SIG-M5 (cell line): ENCODE measurements at regions not wholly inside any gene's neighbourhood (a gene's known extent, or its start where the extent isn't known, plus 50 kb on each side); places are given as distances from the start of the nearest gene placed in this dataset.
"Not testable (repeated sequence)": the region's sequence is repeated elsewhere in the genome, so short reads cannot be mapped to it uniquely, and the experiment has no call there.

Experiments used
- DNase-seq: peaks from one replicate; lab custom pipeline; 2025; lab: John Stamatoyannopoulos, UW

GRCh38 chr1:143694085-143694484 lies 277.7 kb downstream of the FAM72C start:
- DNase-seq = no peak

- DNase-seq = no peak
Observed at GRCh38 chr1:143691971-143692529, 279.7 kb downstream of the FAM72C start.

DNA sequence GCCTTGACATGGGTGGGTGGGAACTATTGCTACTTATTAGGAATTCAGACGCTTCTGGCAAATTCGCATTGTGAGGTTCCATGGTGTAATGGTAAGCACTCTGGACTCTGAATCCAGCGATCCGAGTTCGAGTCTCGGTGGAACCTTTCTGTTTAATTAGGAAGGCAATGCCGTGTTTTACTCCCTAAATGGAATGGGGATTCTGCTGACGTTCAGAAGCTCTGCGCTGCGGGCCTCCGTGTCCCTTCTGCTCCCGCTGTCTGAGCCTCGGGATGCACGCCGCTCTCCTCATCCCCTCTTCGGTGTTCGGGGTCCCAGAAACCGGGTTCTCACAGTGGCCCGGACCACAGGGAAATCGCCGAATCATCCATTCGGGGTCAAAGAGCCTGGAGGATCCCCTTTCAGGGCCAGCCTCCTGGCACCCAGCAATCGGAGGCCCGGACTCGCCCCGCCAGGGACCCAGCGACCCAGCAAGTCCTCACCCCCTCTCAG lies 280.3 kb downstream of the FAM72C start:
- no peak for DNase-seq

- DNase-seq = no peak
Observed at GRCh38 chr1:143689781-143690180, 282.0 kb downstream of the FAM72C start.

DNA sequence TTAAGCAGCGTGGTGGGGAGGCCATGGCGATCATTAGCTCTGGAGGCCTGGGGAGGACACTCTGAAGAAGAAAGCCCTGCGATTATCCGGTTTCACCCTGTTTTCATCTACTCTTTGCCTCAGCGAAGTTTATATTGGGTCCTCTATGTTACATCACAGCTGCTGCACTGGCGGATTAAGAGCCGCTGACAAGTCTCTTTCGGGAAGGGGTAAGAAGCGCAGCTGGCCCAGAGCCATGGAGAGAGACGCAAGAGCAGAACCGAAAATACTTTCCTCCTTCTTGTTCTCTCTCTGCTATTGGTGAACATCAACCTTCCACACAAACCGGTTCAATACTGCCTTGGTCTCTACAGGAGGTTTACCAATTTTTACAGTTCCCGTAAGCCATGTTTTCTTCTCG lies 291.5 kb downstream of the FAM72C start:
- DNase-seq = no peak

GRCh38 chr1:143672983-143673382 lies 298.8 kb downstream of the FAM72C start:
- no peak for DNase-seq

DNA sequence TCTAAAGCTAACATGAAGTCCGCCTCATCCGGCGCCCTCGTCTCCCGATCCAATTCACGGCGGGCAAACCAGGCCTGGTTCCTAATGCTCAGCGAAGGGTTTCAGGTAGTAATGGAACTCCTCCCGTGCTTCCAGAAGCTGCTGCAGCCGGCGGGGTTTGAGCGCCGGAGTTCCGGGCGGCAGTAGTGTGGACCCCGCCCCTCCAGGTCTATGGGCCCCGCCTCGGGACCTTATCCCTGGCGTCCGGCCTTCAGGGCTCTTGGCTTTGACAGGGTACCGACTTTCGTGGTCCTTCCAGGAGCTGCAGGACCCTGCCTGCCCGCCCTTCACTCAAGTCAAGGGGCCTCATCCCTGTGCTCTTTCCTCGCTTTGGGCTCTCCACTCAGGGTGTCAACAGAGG lies 304.1 kb downstream of the FAM72C start:
- DNase-seq = no peak

GRCh38 chr1:143666851-143667250 lies 304.9 kb downstream of the FAM72C start:
- no peak for DNase-seq

- DNase-seq = no peak
Observed at GRCh38 chr1:143665606-143666005, 306.2 kb downstream of the FAM72C start.

GRCh38 chr1:143663056-143663455 lies 308.7 kb downstream of the FAM72C start:
- not testable (repeated sequence) for DNase-seq

GRCh38 chr1:143661418-143662101 lies 310.2 kb downstream of the FAM72C start:
- no peak for DNase-seq

GRCh38 chr1:143660354-143660941 lies 311.3 kb downstream of the FAM72C start:
- no peak for DNase-seq

GRCh38 chr1:143653429-143653802 lies 318.4 kb downstream of the FAM72C start:
- DNase-seq = no peak

DNA sequence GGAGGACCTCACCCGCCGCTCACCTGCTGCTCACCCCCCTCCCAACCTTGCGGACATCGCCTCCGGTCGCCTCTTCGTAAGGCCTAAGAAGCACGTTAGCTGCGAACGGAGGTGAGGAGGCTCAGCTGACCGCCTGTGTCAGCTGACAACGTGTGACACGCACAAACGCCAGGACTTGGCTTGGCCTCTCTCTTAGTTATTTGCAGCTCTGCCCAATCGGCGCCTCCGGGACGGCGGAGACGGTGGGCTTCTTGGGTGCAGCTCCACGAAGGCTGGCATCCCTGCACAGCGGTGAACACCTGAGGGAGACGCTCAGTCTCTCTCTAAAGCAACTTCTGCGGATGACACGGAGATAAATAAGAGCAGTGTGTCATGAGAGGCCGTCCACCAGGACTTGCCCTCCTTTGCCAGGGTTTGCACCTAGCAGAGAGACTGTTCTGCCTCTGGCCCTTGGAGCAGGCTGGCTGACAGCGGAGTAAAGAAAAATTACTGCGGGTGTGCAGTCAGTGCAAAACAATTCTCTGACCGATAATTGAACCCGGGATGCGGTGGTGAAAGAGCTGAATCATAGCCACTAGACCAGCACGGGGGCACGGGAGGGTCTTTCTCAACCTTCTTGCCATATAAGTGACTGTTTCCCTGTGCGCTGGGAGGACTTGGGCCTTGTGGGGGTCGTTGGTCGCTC lies 318.9 kb downstream of the FAM72C start:
- no peak for DNase-seq

DNA sequence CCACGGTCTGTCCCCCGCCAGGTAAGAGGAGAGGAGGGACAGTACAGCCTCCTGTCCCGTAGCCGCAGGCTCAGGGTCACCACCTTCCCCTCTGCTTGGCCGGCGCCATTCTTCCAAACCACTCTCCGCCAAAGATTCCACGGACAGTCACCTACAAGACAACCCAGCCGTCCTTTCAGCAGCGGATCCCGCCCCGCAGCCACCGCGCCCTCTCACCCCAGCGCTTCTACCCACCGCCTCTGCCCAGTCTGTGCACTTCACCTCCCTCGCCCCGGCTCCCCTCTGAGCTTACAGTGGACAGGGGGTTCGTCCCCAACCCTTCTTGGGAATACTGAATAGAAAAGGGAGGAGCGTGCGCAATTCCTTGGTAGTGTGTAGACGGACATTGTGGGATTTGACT lies 319.6 kb downstream of the FAM72C start:
- DNase-seq = no peak

DNA sequence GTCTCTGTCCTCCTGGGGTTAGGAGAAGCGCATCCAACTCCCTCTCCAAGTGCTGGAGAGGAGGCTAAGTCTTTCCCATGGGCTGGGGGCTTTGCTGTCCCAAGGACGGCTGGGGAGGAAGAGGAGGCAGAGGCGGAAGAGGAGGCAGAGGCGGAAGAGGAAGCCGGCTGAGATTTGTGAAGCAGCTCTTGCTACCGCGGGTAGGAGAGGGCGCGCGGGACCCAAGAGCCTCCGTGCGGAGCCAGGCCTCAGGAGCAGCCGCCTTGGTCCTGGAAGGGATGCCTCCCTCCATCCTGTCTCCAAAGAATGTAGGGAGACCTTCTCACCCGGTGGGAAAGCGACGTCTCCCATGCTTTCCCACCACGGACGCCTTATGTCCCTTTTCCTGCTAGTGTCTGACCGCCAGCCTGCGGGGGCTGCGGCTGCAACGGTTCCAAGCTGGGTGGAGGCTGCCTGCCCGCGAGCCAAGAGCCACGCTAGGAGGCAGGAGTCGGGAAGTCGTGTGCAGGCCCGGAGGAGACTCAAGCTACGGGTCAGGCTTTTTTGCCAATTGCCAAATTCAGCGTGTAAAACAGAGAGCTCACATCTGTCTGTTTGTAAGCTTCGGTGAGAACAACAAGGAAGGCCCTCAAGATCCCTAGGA lies 320.3 kb downstream of the FAM72C start:
- no peak for DNase-seq

DNA sequence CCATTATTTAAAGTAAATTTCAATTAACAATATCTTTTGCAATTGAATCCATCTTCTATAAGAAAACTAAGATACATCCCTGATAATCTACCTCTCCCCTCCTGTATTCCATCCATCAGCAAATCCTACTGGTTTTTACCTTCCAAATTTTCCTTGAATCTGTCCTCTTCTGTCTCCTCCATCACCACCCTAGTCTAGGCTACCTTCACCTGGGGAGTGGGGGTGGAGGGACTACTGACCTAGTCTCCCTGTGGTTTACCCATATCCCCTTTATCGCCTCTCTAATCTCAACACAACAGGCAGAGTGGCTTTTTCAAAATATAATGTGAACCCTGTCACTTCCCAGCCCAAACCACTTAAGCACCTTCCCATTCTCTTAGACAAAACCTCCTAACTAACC lies 327.8 kb downstream of the FAM72C start:
- not testable (repeated sequence) for DNase-seq

DNA sequence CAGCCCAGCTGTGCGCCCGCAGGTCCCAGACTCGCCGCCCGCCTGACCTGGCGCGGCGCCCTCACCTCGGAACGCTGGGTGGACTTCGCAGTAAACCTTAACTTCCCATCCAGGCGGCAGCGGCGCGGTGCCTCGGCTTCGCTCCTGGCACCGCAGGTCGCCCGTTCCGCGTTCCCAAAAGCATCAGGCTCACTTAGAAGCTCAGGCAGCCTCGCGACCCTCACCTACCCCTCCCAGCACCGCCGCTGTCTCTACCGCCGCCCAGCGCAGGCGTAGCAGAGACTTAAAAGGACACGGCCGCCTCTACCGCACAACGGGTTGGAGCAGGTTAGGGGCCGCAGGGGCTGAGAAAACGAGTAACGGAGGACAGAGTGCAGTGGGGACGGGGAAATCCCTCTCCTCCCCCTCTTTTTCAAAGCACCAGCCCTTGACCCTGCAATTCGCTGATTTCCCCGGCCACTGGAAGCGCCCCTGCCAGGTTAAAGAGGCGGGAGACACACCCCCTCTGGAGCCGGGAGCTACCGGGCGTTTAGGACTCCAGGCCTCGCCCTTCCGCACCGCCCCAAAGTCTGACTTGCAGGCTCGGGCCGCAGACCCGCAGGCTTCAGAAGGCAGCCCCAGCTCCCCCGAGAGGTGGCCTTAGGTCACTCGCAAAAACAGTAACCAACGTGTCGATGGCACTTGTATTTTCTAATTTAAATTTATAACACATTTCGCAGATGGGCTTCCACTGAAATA lies 328.5 kb downstream of the FAM72C start:
- no peak for DNase-seq

DNA sequence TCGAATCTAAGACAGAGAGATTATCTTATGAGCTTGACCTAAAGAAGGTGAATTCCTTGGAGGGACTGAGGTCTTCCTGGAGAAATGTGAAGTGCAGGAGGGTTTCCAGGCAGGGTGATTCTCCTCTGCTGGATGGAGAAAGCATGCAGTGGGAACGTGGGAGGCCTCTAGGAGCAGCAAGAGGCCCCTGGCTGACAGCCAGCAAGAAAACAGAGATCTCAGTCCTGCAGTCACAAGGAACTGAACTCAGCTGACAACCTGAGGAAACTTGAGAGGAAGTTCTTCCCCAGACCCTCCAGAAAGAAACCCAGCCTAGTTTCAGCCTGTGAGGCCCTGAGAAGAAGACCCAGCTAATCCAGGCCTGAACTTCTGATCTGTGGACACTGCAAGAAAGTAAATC lies 345.9 kb downstream of the FAM72C start:
- no peak for DNase-seq

DNA sequence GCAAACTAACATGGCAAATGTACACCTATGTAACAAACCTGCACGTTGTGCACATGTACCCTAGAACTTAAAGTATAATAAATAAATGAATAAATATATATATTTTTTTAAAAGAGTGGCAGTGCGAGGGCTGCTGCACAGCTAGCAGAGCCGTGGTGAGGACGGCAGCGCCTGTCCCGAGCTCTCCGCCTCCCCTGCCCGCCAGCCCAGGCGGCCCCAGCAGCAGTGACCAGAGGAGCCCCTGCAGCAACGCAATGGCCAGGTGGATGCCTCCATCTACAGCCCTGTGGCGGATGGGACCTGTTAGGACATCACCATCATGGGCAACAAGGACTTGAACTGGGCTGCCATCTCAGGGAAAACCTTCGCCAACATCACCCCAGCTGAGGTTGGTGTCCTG lies 351.9 kb downstream of the FAM72C start:
- no peak for DNase-seq

DNA sequence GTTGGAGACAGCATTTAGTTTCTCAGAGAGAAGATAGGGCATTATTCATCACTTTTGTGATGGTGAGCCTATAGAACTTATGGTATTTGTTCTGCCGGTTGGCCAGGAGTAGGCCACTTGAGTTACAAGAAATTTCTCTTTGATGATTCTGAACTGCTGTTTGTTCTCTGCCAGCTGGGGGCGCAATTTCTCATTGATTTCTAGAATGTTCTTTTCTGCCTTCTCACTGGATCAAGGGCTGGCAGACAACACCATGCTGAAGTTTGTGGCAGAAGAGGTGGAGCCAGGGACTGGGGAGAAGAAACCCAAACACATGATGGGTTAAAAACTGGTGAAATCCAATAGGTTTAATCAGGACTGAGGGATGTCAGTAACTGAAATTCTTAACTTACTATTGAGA lies 360.6 kb downstream of the FAM72C start:
- no peak for DNase-seq

- DNase-seq = no peak
Observed at GRCh38 chr1:143610196-143610595, 361.6 kb downstream of the FAM72C start.
